ENCODE measurements at regions not wholly inside any gene's neighbourhood (a gene's known extent, or its start where the extent isn't known, plus 50 kb on each side); places are given as distances from the start of the nearest gene placed in this dataset.

DNA sequence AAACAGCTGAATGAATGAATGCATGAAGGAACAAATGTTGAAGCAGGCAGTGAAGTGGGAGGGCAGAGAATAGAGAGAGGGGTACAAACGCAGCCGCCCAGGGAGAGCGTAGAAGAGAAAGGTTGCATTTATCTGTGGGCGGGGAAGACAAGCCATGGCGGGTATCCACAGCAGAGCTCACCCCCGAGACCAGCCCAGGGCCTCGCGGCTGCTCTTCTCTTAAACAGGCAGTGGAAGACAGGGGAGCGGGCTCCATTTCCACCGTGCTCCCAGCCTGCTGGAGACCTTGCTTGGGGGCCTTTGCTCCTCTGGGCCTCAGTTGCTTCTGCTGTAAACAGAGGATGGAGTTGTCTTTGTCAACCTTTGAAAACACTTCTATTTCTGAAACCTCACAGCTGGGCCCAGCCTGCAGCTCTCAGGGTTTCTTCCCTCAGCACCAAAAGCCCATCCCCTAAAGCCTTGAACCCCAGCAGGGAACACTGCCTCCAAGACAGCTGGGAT, 259.5 kb downstream of the UACA start:
- intact Hi-C loops (cut with DNase I; ENCODE audit: low total_unique reads) = no loop called here
- Histone ChIP-seq H3K27ac (no peak overlapping the region), H3K9me3 (no peaks in the 10 kb centered on the region), H3K4me1 (peaks cover 23% of the 10 kb centered on the region), H3K36me3 (ENCODE audit: low read depth, missing control alignments) (no peaks in the 10 kb centered on the region), H3K4me3 (no peak overlapping the region), H3K27me3 (no peaks in the 10 kb centered on the region)
- TF ChIP-seq POLR2A (IDR thresholded peaks at IDR 0.05) (no peak), CTCF (IDR thresholded peaks at IDR 0.05) (no peak)
- DNase-seq = no peak
- WGBS, 2 donors = 64 to 70% methylated on average over 7 to 10 of the region's 10 CpGs

- Histone ChIP-seq H3K27me3 (no peaks in the 10 kb centered on the region), H3K36me3 (ENCODE audit: low read depth, missing control alignments) (no peaks in the 10 kb centered on the region), H3K27ac (no peak overlapping the region), H3K4me3 (no peak overlapping the region), H3K9me3 (no peaks in the 10 kb centered on the region), H3K4me1 (peaks cover 23% of the 10 kb centered on the region)
- intact Hi-C loops (cut with DNase I; ENCODE audit: low total_unique reads) = no loop called here
- no peak for TF ChIP-seq POLR2A (IDR thresholded peaks at IDR 0.05)
- TF ChIP-seq CTCF (IDR thresholded peaks at IDR 0.05) = no peak
- no peak for DNase-seq
- WGBS, 2 donors = 83% methylated on average over 8 of the region's 8 CpGs
Observed at GRCh38 chr15:70503073-70503745, 260.1 kb downstream of the UACA start.

DNA sequence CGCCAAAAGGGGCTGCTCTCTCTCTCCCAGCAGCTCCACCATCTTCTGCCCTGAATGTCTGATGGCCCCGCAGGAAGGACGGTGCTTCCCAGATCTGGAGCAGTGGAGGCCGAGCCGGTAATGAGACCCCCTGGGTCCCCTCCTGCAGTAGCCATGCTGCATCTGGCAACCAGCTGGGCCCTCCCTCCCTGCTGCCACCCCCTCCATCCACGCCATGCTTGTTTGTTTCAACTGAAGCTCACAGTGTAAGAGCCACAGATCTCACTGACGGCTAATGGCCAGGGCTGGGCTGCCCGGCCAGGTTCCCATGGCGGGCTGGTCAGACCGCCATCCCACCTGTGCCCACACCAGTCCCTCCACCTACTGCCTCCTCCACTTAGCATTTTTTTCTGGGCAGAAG, 260.8 kb downstream of the UACA start:
- H3K27ac ChIP-seq = no peak overlapping the region
- no peak overlapping the region for H3K4me3 ChIP-seq
- TF ChIP-seq CTCF (IDR thresholded peaks at IDR 0.05) (no peak), POLR2A (IDR thresholded peaks at IDR 0.05) (no peak)
- no peaks in the 10 kb centered on the region for H3K36me3 ChIP-seq (ENCODE audit: low read depth, missing control alignments)
- no peaks in the 10 kb centered on the region for H3K27me3 ChIP-seq
- no peaks in the 10 kb centered on the region for H3K9me3 ChIP-seq
- WGBS, 2 donors = 87 to 93% methylated on average over 6 to 10 of the region's 10 CpGs
- intact Hi-C loops (cut with DNase I; ENCODE audit: low total_unique reads) = no loop called here
- peaks cover 23% of the 10 kb centered on the region for H3K4me1 ChIP-seq
- no peak for DNase-seq

DNA sequence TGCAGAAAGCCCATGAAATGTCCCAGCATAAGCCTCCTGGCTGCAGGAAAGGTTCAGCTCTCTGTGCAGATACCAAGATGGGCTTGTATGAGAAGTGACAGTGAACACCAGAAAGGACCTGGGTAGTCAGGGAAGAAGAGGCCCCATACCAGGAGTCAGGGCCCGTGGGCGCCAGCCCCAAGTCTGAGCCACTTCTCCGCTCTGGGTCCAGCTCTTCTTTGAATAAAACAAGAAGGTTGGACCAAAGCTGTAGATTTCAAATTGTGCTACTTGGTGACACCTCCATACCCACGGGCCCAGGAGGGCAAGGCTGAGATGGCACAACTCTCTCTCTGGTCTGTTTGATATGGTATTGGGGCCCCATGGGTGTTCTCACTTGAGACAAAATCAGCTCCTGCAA, 261.5 kb downstream of the UACA start:
- Histone ChIP-seq H3K4me3 (no peak overlapping the region), H3K36me3 (ENCODE audit: low read depth, missing control alignments) (no peaks in the 10 kb centered on the region), H3K27ac (no peak overlapping the region), H3K27me3 (no peaks in the 10 kb centered on the region), H3K4me1 (peaks cover 23% of the 10 kb centered on the region), H3K9me3 (no peaks in the 10 kb centered on the region)
- intact Hi-C loops (cut with DNase I; ENCODE audit: low total_unique reads) = no loop called here
- DNase-seq = no peak
- TF ChIP-seq CTCF (IDR thresholded peaks at IDR 0.05) (no peak), POLR2A (IDR thresholded peaks at IDR 0.05) (no peak)
- WGBS, 2 donors = 92 to 97% methylated on average over 4 of the region's 4 CpGs

- H3K4me3 ChIP-seq = no peak overlapping the region
- 92 to 93% methylated on average over 8 of the region's 8 CpGs for WGBS, 2 donors
- H3K27ac ChIP-seq = no peak overlapping the region
- DNase-seq = no peak
- H3K27me3 ChIP-seq = no peaks in the 10 kb centered on the region
- H3K4me1 ChIP-seq = peaks cover 23% of the 10 kb centered on the region
- H3K9me3 ChIP-seq = no peaks in the 10 kb centered on the region
- TF ChIP-seq POLR2A (IDR thresholded peaks at IDR 0.05) (no peak), CTCF (IDR thresholded peaks at IDR 0.05) (no peak)
- no peaks in the 10 kb centered on the region for H3K36me3 ChIP-seq (ENCODE audit: low read depth, missing control alignments)
- intact Hi-C loops (cut with DNase I; ENCODE audit: low total_unique reads) = no loop called here
Observed at GRCh38 chr15:70501121-70501727, 262.1 kb downstream of the UACA start.
